H1 (cell line): ENCODE measurements at regions not wholly inside any gene's neighbourhood (a gene's known extent, or its start where the extent isn't known, plus 50 kb on each side); places are given as distances from the start of the nearest gene placed in this dataset.

ENCODE experiments used
- CTCF ChIA-PET: fragments of 300-600 bp; sonication (Branson Sonifier 250); formaldehyde crosslinking; loops from one replicate; lab custom pipeline; 2021; ENCODE audit not compliant: partially characterized antibody; lab: Charles Lee
- POLR2A ChIA-PET: fragments of 300-600 bp; sonication (Branson Sonifier 250); formaldehyde crosslinking; loops from one replicate; lab custom pipeline; 2021; ENCODE audit warnings: inconsistent platforms; ENCODE audit not compliant: partially characterized antibody; lab: Charles Lee
- DNase-seq, 2 experiments: peaks; one replicate each; pipeline versions ENCODE4 v3.0.0 to v3.0.0-alpha.2; 2010 to 2022; ENCODE audit warnings: low spot score in 2 of 2, low read depth in 1 of 2, mixed read lengths in 1 of 2
- FAIRE-seq: peaks from 2 replicates; lab custom pipeline; 2011; peaks lifted over from hg19 to GRCh38; lab: Jason Lieb, UNC
- H2AFZ ChIP-seq: 2 replicates; pipeline ENCODE4 v1.8.1; 2012; ENCODE audit warnings: low read length, inconsistent platforms
- H2AK5ac ChIP-seq: 2 replicates; pipeline ENCODE4 v1.6.1; 2013; ENCODE audit warnings: low read depth, low read length
- H2BK120ac ChIP-seq: replicated peaks from 2 replicates; pipeline ENCODE3; 2013; ENCODE audit warnings: low read depth, low read length, inconsistent platforms
- H2BK12ac ChIP-seq: 2 replicates; pipeline ENCODE4 v1.6.1; 2013; ENCODE audit warnings: low read depth, low read length
- H2BK15ac ChIP-seq: 2 replicates; pipeline ENCODE4 v1.6.1; 2013; ENCODE audit warnings: low read length
- H2BK20ac ChIP-seq: 2 replicates; pipeline ENCODE4 v1.6.1; 2013; ENCODE audit warnings: low read length
- H2BK5ac ChIP-seq: 2 replicates; pipeline ENCODE4 v1.6.1; 2013; ENCODE audit warnings: low read depth, low read length
- H3K14ac ChIP-seq: 2 replicates; pipeline ENCODE4 v1.6.1; 2013; ENCODE audit warnings: inconsistent platforms; ENCODE audit not compliant: insufficient read length
- H3K18ac ChIP-seq: 2 replicates; pipeline ENCODE4 v1.6.1; 2013; ENCODE audit warnings: low read length; ENCODE audit errors: extremely low read depth
- H3K23ac ChIP-seq: 2 replicates; pipeline ENCODE4 v1.6.1; 2013; ENCODE audit warnings: inconsistent platforms; ENCODE audit not compliant: insufficient read length
- H3K23me2 ChIP-seq: 2 replicates; pipeline ENCODE4 v1.6.1; 2013; ENCODE audit warnings: low read depth, low read length
- H3K27ac ChIP-seq: 2 replicates; pipeline ENCODE4 v1.6.1; 2011; ENCODE audit warnings: low read depth, low read length, inconsistent platforms
- H3K27me3 ChIP-seq, 4 experiments: replicated peaks in 1 of 4; 1 replicate in 1 of 4; 2 replicates in 3 of 4; pipeline versions ENCODE4 v1.6.1 to v1.8.1; 2011 to 2013; ENCODE audit warnings: low read length in 3 of 4, mild to moderate bottlenecking in 3 of 4, inconsistent platforms in 2 of 4, mixed read lengths in 2 of 4, moderate library complexity in 1 of 4; ENCODE audit not compliant: control insufficient read depth in 3 of 4, insufficient read depth in 3 of 4; ENCODE audit errors: extremely low read depth in 1 of 4
- H3K36me3 ChIP-seq, 4 experiments: 2 replicates each; pipeline versions ENCODE4 v1.6.1 to v1.8.1; 2011 to 2013; ENCODE audit warnings: mild to moderate bottlenecking in 4 of 4, low read length in 3 of 4, moderate library complexity in 2 of 4, control low read depth in 1 of 4, inconsistent platforms in 1 of 4; ENCODE audit not compliant: insufficient read depth in 4 of 4, control insufficient read depth in 2 of 4
- H3K4ac ChIP-seq: replicated peaks from 2 replicates; pipeline ENCODE3; 2013; ENCODE audit warnings: low read length, low read depth, mixed read lengths, inconsistent platforms; ENCODE audit not compliant: insufficient read length
- H3K4me1 ChIP-seq, 4 experiments: replicated peaks in 1 of 4; 1 replicate in 1 of 4; 2 replicates in 3 of 4; pipeline versions ENCODE4 v1.6.1 to v1.8.1; 2011 to 2013; ENCODE audit warnings: low read length in 3 of 4, inconsistent platforms in 2 of 4, mixed read lengths in 1 of 4; ENCODE audit not compliant: insufficient read depth in 4 of 4, control insufficient read depth in 3 of 4
- H3K4me2 ChIP-seq, 2 experiments: 2 replicates each; pipeline versions ENCODE4 v1.6.1 to v1.8.1; 2011 to 2013; ENCODE audit warnings: low read depth in 2 of 2, low read length in 2 of 2, control low read depth in 1 of 2, inconsistent platforms in 1 of 2, mild to moderate bottlenecking in 1 of 2; ENCODE audit not compliant: insufficient read depth in 1 of 2
- H3K4me3 ChIP-seq, 4 experiments: fragments of 200-600, 300-600 bp in 1 of 4; sonication (generic), shearing (Covaris generic), sonication (Bioruptor Twin) in 1 of 4; 2 replicates each; pipeline versions ENCODE4 v1.5.1 to v1.8.1; 2011 to 2016; ENCODE audit warnings: low read length in 4 of 4, low read depth in 3 of 4, control low read depth in 2 of 4, inconsistent platforms in 2 of 4, mild to moderate bottlenecking in 2 of 4, mixed read lengths in 1 of 4, moderate library complexity in 1 of 4; ENCODE audit not compliant: insufficient read depth in 2 of 4; ENCODE audit errors: extremely low read depth in 1 of 4
- H3K56ac ChIP-seq: replicated peaks from 2 replicates; pipeline ENCODE3; 2013; ENCODE audit warnings: low read depth, mild to moderate bottlenecking, mixed read lengths, low read length, inconsistent platforms; ENCODE audit not compliant: insufficient read length
- H3K79me1 ChIP-seq: 2 replicates; pipeline ENCODE4 v1.6.1; 2013; ENCODE audit warnings: low read depth, low read length, control low read depth
- H3K79me2 ChIP-seq, 2 experiments: 2 replicates each; pipeline versions ENCODE4 v1.6.1 to v1.8.1; 2012 to 2013; ENCODE audit warnings: low read length in 2 of 2, mild to moderate bottlenecking in 2 of 2, inconsistent platforms in 1 of 2; ENCODE audit not compliant: insufficient read depth in 2 of 2, control insufficient read depth in 1 of 2
- H3K9ac ChIP-seq, 4 experiments: replicated peaks in 1 of 4; 1 replicate in 1 of 4; 2 replicates in 3 of 4; pipeline versions ENCODE4 v1.6.1 to v1.8.1; 2011 to 2013; ENCODE audit warnings: low read depth in 3 of 4, low read length in 3 of 4, control low read depth in 2 of 4, mild to moderate bottlenecking in 2 of 4, moderate library complexity in 2 of 4, inconsistent platforms in 1 of 4; ENCODE audit errors: extremely low read depth in 1 of 4
- H3K9me3 ChIP-seq, 2 experiments: 2 replicates each; pipeline versions ENCODE4 v1.6.1 to v1.8.1; 2012 to 2013; ENCODE audit warnings: mild to moderate bottlenecking in 2 of 2, moderate library complexity in 2 of 2, control low read depth in 1 of 2, inconsistent platforms in 1 of 2, low read depth in 1 of 2, low read length in 1 of 2, mixed read lengths in 1 of 2; ENCODE audit not compliant: insufficient read depth in 2 of 2
- H4K20me1 ChIP-seq, 2 experiments: replicated peaks in 1 of 2; 2 replicates each; pipeline versions ENCODE3 to v1.8.1; 2011 to 2013; ENCODE audit warnings: inconsistent platforms in 2 of 2, low read length in 2 of 2, mild to moderate bottlenecking in 1 of 2; ENCODE audit not compliant: insufficient read depth in 2 of 2, control insufficient read depth in 1 of 2
- H4K5ac ChIP-seq: 2 replicates; pipeline ENCODE4 v1.6.1; 2013; ENCODE audit warnings: low read length, low read depth, mixed read lengths, inconsistent platforms; ENCODE audit not compliant: insufficient read length
- H4K8ac ChIP-seq: 2 replicates; pipeline ENCODE4 v1.8.0; 2013; ENCODE audit warnings: mild to moderate bottlenecking, moderate library complexity, low read length, inconsistent platforms; ENCODE audit not compliant: insufficient read depth; ENCODE audit errors: extremely low read depth
- H4K91ac ChIP-seq: replicated peaks from 2 replicates; pipeline ENCODE3; 2013; ENCODE audit warnings: low read length, mixed read lengths, inconsistent platforms; ENCODE audit not compliant: insufficient read length
- BRCA1 ChIP-seq: IDR thresholded peaks from 2 replicates; pipeline ENCODE4 v1.6.1; 2012; ENCODE audit warnings: low read depth, low read length, improper control_type of control experiment
- CTBP2 ChIP-seq: IDR thresholded peaks from 2 replicates; pipeline ENCODE4 v1.7.0; 2011; ENCODE audit warnings: borderline replicate concordance, mild to moderate bottlenecking, moderate library complexity, mixed read lengths, low read length; ENCODE audit not compliant: insufficient read depth, insufficient read length
- CTCF ChIP-seq, 3 experiments: IDR thresholded peaks; 1 replicate in 2 of 3; 2 replicates in 1 of 3; pipeline versions ENCODE4 v1.5.1 to v1.6.1; 2011; ENCODE audit warnings: low read length in 3 of 3, mild to moderate bottlenecking in 3 of 3, inconsistent platforms in 2 of 3, low read depth in 1 of 3, moderate library complexity in 1 of 3; ENCODE audit not compliant: insufficient read depth in 1 of 3; ENCODE audit errors: control extremely low read depth in 1 of 3
- JUND ChIP-seq: IDR thresholded peaks from 2 replicates; pipeline ENCODE4 v1.6.1; 2011; ENCODE audit warnings: mild to moderate bottlenecking, improper control_type of control experiment, low read length
- POLR2A ChIP-seq, 2 experiments: IDR thresholded peaks; 1 replicate in 1 of 2; 2 replicates in 1 of 2; pipeline ENCODE4 v1.6.1; 2011; ENCODE audit warnings: low read depth in 2 of 2, low read length in 2 of 2, mild to moderate bottlenecking in 2 of 2; ENCODE audit errors: control extremely low read depth in 1 of 2
- YY1 ChIP-seq: IDR thresholded peaks from 2 replicates; pipeline ENCODE4 v1.6.1; 2011; ENCODE audit warnings: low read depth, mild to moderate bottlenecking, low read length
- WGBS, 2 experiments: shearing (Covaris generic) in 1 of 2; methylation state at CpG; one replicate each; pipeline versions ENCODE4 v1.1.6 to v1.1.7; 2013 to 2015; ENCODE audit warnings: low lambda C conversion rate in 2 of 2, mixed read lengths in 2 of 2, inconsistent platforms in 1 of 2, low coverage in 1 of 2, missing lambda C conversion rate in 1 of 2; ENCODE audit not compliant: insufficient replicate concordance in 2 of 2, insufficient coverage in 1 of 2, insufficient read length in 1 of 2; ENCODE audit errors: extremely low coverage in 1 of 2, missing lambda C conversion rate in 1 of 2; 5-methylcytosine and 5-hydroxymethylcytosine counted together

DNA sequence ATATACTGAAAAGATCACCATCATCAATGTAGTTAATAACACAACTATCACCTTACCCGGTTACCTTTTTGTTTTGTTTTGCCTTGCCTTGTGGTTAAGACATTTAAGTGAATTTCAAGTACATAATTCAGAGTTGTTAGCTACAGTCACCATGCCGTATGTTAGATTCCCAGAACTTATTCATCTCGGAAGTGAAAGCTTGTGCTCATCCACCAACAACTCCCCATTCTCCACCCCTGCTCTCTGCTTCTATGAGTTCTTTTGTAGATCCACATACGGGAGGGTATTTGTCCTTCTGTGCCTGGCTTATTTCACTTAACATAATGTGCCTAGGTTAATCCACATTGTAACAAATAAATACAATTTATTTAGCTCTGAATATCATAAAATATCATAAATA is 182.8 kb upstream of the ADARB2 start:
- Histone ChIP-seq H3K27me3 (no peaks in the 10 kb centered on the region), H3K56ac (no peak overlapping the region), H4K20me1 (no peaks in the 10 kb centered on the region), H3K23me2 (no peaks in the 10 kb centered on the region), H4K5ac (no peak overlapping the region), H3K79me2 (no peaks in the 10 kb centered on the region), H2BK15ac (no peak overlapping the region), H3K79me1 (no peaks in the 10 kb centered on the region), H2BK20ac (no peak overlapping the region), H4K91ac (no peak overlapping the region), H3K14ac (no peak overlapping the region), H2BK120ac (no peak overlapping the region), H4K8ac (no peak overlapping the region), H3K4ac (no peak overlapping the region), H3K9me3 (no peaks in the 10 kb centered on the region), H3K4me3 (no peak overlapping the region), H2AFZ (no peak overlapping the region), H3K23ac (no peak overlapping the region), H2BK5ac (no peak overlapping the region), H2BK12ac (no peak overlapping the region), H3K9ac (no peak overlapping the region), H2AK5ac (no peak overlapping the region), H3K4me2 (no peak overlapping the region), H3K4me1 (peaks cover 0 to 3% (median 3%) of the 10 kb centered on the region in 4 experiments; a peak in 4 of 7 replicates), H3K18ac (no peak overlapping the region), H3K36me3 (no peaks in the 10 kb centered on the region), H3K27ac (no peak overlapping the region)
- ChIA-PET CTCF (interaction anchor here (0.8 kb wide), 1 partner anchor 15 kb away, joined by 4 read pairs; no protein-coding TSS in a partner anchor), POLR2A (no interaction called here)
- FAIRE-seq (no peak), DNase-seq (no peak)
- TF ChIP-seq JUND (no peak), CTBP2 (no peak), POLR2A (IDR thresholded peaks at IDR 0.05; ENCODE audit: control extremely low read depth in 1 of 2, low read depth in 2 of 2, low read length in 2 of 2) (no peak), BRCA1 (no peak), CTCF (IDR thresholded peaks at IDR 0.05; ENCODE audit: control extremely low read depth in 1 of 3, insufficient read depth in 1 of 3, low read depth in 1 of 3, low read length in 3 of 3) (no peak), YY1 (no peak)
- WGBS, 2 experiments: 59% methylated on average over 4 of the region's 4 CpGs; no CpG with 5 or more reads in 1 of the 2 experiments
